Hindlimb muscle (tissue), 1 donor: ENCODE measurements at regions not wholly inside any gene's neighbourhood (a gene's known extent, or its start where the extent isn't known, plus 50 kb on each side); places are given as distances from the start of the nearest gene placed in this dataset.

Source experiments
- DNase-seq: peaks from one replicate; pipeline ENCODE4 v3.0.0-alpha.2; 2013

DNA sequence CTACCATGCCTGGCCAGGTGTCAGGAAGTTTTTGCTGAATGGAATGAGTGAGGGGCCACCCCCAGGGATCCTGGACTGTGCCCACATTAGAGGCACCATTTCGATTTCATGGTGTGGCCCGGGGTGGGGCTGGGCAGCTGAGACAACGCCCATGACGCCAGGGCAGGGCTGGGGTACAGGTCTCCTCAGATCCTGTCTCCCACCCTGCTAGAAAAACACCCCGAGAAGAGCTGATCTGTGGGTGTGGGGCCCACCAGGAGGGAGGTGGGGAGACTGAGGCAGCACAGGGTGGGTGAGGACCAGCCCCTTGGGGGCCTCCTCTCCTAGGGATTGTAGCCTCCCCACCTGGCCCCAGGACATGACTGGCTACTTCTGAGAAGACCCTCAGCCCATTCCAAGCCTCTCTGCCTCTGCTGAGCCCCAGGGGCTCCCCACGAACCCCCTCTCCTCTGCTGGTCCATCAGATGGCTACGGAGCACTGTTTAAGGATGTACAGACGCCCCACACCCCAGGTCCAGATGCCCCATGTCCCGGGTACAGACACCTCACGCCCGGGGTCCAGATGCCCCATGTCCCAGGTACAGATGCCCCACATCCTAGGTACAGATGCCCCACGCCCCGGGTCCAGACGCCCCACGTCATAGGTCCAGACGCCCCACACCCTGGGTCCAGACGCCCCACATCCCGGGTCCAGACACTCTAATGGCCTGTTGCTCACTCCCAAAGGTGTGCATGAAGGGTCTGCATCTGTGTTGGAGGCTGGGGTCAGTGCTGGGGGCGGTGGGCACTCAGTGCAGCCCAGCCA is 99.4 kb downstream of the MICALL2 start:
- no peak for DNase-seq

DNA sequence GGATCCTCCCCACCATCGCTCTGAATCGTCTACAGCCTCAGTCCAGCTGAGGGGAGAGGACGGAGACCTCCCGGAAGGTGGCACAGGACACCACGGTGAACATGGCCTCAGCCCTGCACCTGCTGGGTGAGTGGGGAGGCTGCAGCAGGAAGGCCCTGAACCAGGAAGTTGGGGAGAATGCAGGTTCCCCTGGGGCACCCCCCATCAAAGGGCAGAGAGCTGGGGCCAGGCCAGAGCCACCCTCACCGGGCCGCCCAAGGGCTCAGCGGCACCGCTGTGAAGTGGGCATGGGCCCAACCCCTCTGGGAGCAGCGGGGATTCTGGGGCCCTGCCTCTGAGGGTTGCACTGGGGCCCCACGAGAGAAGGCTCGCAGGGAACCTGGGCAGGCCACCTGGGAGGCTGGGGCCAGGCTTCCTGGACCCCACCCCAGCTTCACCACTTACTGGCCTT is 98.7 kb downstream of the MICALL2 start:
- DNase-seq, result no peak

DNA sequence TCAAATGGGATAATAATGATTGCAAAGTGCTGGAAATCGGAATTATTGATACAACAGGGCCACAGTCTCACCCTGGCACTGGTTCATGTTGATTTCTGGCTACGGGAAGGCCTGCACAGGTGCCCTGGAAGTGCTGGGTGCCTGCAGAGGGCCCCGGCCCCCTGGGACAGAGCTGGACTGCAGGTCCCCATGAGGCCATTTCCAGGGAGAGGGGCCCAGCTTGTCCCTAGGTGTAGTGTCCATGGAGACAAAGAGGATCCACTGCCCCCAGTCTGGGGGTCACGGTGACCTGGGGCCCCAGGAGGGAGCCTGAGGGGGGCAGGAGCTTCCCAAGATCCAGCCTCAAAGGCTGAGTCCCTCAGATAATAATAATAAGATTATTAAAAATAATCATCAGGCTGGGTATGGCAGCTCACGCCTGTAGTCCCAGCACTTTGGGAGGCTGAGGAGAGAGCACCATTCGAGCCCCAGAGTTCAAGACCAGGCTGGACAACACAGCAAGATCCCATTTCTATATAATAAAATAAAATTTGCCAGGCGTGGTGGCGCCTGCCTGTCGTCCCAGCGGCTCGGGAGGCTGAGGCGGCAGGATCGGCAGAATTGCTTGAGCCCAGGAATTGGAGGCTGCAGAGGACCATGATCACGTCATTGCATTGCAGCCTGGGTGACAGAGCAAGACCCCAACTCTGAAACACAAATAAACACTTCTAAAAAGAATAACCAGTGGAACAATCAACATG is 98.1 kb downstream of the MICALL2 start:
- no peak for DNase-seq

DNA sequence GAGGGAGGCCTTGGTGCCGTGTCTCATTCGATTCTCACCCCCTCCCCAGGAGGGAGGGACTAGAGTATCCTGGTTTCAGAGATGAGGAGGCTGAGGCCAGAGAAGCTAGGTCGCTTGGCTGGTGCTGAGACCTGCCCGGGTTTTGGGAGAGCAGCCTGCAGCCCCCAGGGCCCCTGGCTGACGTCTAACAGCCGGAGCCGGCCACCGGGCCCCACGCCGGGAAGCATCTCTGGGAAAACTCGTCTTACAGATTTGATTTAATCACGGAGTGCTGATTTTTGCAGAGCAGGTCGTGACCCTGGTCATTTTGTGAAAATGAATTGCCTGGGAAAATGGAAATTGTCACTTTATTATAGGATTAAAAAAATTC is 97.5 kb downstream of the MICALL2 start:
- no peak for DNase-seq

DNA sequence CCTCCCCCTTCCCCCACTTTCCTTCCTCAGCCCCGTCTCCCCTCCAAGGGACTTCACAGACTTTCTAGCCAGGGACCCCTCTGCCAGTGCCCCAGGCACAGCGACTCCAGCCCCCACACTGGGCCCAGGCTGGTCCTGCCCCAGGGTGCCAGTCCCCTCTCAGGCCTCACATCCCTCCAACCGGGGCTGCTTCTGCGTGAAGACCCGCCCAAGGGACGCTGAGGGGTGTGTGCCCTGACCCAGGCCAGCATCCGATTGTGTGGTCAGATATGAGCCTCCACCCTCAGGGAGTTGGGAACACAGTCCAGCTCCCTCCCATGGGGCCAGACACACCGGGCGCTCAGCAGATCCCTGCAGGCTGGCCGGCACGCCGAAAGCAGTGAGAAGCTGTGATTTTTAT is 97.0 kb downstream of the MICALL2 start:
- no peak for DNase-seq

DNA sequence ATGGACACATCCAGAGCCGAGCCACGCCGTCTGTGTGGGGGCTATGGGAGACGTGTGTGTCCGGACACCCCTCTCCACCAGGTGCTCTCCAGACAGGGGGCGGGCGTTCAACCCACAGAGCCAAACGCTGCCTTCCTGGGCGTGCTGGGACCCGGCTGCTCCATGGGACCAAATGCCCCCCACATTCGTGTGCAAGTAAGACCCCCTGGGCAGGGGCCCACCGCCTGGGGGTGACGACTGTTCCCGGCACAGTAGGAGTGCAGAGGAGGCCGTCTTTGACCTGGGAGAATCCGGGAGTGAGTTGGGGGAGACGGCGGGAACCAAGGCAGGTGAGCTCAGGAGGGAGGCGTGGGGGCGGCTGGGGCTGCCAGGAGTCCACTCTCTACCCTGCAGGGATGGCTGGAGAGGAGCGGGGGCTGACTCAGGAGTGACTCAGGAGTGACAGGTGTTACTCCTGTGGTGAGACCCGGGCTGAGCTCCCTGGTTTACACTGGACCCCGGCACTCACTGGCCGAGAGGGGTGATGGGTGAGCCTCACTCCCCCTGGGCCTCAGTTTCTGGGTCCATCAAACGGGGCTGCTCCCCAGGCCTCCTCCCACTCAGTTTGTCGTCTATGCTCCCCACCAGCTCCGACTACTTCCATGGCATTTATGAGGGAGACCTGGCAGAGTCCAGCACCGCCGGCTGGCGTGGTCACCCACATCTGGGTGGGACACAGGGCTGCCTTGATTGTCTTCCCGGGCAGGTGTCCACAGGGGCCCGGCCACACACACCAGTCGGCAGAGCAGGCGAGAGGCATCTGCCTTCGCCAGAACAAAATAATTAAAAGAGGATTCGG is 95.0 kb downstream of the MICALL2 start:
- no peak for DNase-seq

DNA sequence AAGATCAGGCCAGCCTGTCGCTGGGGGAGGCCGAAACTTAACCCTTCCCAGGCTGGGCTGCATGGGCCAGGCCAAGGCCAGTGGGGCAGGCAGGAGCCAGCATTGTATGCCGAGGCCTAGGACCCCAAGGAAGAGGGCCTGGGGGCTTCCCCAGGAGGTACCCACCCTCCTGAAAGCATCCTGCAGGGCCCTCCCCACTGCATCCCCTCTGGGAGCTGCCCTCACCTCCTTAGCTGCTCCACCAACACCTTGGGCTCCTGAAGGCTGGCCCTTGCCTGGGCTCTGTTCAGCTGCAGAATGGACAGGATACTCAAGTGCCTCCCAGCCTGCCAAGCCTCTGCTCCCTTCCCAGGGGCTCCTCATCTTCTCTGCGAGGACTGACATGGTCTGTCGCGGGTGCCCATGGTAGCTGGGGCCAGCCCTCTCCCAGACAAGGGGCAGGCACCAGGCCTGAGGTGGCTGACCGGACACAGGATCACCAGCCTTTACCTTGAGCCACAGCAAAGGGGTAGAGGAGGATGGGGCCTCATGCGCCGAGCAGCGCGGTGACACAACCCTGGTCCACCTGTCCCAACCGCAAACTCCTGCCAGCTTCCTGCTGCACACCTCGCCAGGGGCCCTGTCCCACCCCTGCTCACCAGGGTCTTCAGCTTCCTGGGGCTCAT is 94.2 kb downstream of the MICALL2 start:
- no peak for DNase-seq

DNA sequence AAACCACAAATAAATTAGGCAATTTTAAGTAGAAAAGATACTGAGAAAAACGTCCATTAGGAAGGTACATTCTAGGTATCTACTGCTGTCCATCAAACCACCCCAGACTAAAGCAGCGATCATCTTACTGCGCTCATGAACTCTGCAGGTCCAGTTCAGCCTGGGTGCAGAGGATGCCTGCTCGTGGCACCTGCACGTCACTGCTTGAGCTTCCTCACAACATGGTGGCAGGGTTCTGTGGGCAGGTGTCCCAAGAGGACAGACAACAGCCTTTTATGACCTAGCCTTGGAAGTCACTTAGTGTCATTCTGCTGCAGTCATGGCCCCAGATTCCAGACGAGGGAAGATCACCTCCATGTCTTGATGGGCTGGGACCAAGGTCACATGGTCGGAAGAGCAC is 93.4 kb downstream of the MICALL2 start:
- no peak for DNase-seq

DNA sequence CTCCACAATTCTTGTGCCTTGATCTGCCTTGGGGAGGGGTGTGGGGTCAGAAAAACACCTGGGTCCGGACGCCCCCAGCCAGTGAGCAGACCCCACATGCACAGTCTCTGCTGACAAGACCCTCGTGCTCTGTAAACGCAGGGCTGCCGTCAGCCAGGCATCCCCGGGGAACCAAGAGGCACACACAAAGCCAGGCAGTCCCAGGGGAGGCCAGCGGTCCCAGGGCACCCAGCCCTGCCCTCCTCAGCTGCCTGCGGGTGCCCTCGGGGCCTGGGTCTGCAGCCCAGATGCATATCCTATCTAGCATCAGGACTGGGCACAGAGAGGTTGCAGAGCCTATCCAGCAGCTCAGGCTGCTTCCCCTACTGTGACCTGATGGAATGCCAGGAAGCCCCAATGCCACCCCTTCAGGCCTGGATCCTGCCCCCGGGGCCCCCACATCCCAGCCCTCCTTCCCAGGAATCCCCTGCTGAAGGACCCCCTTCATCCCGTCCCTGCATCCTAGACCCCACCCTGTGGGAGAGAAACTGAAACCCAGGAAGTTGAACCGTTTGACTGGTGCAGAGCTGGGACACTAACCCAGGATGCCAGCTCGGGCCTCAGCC is 92.4 kb downstream of the MICALL2 start:
- no peak for DNase-seq

DNA sequence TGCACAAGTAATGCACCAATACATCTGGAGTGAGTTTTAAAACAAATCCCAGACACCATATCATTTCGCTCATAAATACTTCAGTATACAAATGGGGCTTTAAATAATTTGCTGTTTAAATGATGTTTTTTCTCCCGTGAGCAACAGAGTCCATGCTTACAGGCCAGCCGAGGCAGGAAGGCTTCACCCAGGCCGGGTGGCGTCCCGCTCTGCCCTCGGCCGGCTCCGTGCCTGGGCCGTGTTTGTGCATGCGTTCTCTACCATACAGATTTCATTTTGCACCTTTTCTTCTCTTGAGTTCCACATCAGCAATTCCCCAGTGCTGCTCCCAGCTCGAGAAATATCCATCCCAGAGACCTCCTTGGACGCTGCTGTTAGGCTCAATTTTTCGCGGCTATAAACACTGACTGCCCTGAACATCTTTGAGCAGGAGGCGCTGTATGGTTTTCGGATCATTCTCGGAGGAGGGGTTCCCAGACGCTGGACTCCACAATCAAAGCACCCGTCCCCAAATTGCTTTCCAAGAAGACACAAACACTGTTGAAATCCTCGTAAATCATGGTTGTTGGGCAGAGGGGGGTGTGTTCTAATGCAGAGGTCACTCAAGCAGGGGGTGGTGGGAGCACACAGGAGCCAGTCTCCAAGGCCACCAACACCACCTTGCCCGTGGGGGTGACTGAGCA is 91.6 kb downstream of the MICALL2 start:
- no peak for DNase-seq

DNA sequence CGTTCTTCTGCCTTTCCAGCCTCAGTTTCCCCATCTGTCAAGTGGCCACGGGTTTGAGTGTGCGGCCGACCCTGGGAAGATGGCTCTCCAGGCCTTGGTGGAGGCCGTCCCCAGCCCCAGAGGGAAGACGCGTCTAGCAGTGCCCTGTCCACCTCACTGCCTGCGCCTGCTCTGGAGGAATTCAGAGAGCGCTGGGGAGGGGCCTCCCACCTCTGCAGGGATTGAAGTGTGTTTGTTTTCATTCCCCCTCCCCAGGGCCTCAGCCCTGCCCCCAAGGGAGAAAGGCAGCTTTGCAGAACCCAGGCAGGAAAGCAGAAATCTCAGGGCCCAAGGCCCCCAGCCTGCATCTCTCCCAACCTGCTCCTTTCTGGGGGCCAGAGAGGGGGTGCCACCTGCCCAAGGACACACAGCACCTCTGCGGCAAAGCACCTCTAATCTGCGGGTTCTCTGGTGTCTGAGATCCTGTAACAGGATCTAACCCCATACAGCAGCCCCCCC is 91.0 kb downstream of the MICALL2 start:
- no peak for DNase-seq

DNA sequence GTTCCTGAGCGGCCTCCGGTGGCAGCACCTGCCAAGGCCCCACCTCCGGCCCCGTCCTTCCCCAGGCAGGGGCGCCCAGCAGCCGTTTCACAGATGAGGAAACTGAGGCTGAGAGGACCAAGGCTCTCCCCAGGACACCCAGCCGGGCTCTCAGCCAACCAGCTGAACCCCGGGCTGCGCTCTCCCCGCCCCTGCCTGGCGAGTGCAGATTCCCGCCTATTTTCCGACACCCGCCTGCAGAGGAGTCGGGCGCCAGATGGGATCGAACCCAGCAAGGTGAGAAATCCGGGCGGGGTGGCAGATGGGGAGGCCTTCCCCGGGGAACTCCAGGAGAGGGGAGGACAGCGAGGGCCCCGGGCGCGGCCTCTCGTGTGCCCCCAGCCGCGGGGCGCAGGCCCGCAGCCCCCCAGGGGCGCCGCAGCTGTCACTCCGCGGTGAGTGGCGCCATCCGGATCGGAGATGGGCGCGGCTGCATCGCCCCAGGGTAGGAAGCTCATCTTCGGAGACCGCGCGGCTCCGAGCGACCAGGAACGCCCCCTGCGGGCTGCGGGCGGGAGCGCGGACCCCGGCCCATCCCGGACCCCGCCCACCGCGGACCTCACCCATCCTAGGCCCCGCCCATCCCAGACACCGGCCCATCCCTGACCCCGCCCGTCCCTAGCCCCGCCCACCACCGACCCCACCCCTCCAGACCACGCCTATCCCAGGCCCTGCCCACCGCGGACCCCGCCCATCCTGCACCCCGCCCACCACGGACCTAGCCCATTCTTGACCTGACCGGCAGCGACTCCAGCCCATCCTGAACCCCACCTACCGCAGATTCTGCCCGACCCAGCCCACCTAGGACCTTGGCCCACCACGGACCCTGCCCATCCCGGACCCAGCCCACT is 90.3 kb downstream of the MICALL2 start:
- DNase-seq, result no peak

DNA sequence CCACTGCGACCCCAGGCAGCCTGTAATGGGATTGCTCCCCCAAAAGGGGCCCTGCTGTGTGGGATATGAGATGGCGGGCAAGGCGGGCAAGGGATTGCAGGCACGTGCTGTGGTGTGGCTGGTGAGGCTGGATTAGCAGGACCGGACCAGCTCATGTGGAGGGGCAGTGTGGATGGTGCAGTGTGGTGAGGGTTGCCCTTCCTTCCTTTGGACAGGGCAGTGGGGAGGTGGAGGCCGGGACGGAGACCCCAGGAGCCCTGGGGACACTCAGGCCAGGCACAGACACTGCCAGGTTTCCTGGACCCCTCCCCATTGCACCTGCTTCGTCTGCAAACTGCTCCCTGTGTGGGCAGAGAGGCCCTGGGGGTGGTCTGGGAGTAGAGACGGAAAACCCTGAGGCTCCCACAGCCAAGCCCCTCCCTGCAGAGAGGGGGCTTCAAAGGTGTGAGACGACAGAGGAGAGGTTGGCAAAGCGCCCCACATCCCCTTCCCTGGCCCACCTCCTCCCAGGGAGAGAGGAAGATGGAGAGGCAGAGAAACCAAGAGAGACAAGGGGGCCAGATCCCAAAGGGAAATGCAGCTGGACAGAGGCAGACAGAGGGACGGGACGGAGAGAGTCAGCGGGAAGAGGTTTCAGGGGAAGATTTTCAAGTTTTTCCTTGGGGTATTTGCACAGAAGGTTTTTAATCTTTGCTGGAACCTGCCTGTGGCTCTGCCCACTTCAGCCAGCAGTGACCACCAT is 89.2 kb downstream of the MICALL2 start:
- no peak for DNase-seq

DNA sequence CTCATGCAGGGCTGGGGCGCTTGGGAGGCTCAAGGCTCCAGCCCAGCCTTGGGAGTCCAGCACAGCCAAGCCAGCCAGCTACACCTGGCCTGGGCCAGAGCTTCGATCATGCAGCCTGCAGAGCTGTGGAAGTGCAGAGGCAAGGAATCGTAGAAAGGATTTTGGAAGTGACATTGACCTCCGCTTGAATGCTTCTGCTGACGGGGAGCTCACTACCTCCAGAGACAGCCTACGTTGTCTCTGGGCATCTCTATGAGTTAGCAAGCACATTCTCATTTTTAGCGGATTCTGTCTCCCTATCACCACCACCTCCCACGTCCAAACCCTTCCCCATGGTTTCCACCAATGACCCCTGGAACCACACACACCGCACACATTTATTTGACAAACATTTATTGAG is 88.5 kb downstream of the MICALL2 start:
- DNase-seq, result no peak

DNA sequence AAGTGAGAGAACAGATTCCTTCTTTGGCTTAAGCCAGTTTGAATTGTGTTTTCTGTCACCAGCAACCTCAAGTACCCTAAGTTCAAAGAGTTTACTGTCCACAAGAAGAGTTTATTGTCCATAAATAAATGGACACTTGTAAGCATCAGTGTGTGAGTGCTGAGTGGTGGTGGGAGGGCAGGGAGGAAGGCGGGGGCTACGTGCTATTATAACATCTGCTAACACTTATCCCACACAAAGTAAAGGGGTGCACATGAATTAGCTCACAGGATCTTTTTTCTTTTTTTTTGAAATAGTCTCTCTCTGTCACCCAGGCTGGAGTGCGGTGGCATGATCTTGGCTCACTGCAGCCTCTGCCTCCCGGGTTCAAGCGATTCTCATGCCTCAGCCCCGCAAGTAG is 87.2 kb downstream of the MICALL2 start:
- no peak for DNase-seq

DNA sequence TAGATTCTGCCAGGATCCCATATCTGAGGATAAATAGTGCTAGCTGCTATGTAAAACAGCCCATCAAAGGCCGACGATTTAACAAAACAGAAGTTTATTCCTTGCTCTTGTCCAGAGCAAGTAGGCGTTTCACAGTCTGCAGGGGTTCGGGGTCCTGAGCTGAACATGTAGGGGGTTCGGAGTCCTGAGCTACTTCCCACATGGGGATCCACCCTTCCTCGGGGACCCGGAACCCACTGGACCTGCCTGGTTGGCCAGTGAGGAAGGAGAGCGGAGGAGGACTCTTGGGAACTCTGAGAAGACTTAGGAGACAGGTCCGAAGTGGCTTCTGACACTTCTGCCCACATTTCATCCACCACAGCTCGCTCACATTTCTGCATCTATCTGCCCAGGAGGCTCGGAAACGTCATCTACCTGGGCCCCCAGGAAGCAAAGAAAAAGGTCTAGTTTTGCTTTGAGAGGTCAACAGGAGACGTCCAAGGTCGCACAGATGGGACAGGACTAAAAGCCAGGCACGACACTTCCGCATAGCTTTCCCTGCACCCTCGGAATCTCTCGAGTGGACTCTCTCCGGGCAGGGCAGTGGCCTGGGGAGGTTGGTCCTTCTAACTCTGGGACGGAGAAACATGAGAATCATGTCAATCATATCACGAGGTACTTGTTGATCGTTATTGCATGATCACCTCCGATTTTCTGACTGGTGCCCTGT is 86.4 kb downstream of the MICALL2 start:
- DNase-seq, result no peak

DNA sequence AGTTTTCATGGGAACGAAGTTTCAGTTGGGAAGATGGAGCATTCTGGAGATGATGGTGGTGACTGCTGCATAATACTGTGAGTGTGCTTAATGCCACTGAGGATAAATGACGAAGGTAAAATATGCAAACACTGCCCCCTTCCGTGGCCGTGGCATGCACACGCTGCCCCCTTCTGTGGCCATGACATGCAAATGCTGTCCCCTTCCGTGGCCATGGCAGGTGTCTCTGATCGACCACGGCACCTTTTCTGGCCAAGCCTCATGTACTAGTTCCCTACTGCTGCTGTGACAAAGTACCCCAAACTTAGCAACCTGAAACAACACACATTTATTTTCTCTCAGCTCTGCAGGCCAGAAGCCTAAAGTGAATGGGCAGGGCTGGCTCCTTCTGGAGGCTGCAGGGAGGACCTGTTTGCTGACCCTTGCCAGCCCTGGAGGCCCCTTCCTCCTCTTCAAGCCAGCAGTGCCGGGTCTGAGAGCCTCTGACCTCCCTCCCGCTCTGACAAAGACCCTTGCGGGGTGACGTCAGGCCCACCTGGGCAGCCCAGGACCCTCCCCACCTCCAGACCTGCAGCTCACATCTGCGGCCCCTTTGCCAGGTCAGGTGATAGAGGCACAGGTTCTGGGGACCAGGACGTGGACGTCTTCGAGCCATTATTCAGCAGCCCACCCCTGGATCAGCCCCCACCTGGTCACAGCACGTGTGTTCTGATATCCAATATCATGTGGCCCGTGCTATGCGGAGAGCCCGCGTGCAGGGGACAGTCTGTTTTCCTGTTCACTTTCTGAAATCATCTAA is 82.0 kb downstream of the MICALL2 start:
- DNase-seq, result no peak
